ENCODE measurements at regions not wholly inside any gene's neighbourhood (a gene's known extent, or its start where the extent isn't known, plus 50 kb on each side); places are given as distances from the start of the nearest gene placed in this dataset.

DNA sequence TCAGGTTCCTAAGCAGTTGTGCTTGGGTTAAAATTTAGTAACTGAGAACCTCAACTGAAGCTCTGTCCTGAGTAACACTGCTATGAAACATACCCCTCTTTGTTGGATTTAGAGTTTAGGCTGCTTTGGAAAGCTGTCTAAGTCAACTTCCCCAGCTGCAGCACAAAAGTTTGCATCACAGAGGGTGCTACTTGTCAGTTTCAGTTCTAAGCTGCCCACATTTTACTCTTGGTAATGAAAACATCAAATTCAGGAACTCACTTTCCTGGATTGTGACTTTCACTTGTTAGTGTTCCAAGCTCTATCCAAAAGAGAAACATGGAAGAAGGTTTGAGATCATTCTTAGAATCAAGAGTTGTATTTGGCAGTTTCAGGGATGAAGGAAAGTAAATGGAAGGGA is 191.7 kb upstream of the NFIA start:
- TF ChIP-seq, protein P1, sequence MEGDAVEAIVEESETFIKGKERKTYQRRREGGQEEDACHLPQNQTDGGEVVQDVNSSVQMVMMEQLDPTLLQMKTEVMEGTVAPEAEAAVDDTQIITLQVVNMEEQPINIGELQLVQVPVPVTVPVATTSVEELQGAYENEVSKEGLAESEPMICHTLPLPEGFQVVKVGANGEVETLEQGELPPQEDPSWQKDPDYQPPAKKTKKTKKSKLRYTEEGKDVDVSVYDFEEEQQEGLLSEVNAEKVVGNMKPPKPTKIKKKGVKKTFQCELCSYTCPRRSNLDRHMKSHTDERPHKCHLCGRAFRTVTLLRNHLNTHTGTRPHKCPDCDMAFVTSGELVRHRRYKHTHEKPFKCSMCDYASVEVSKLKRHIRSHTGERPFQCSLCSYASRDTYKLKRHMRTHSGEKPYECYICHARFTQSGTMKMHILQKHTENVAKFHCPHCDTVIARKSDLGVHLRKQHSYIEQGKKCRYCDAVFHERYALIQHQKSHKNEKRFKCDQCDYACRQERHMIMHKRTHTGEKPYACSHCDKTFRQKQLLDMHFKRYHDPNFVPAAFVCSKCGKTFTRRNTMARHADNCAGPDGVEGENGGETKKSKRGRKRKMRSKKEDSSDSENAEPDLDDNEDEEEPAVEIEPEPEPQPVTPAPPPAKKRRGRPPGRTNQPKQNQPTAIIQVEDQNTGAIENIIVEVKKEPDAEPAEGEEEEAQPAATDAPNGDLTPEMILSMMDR (IDR thresholded peaks at IDR 0.05; ENCODE audit: low read depth, low read length, poor library complexity, severe bottlenecking) = no peak
- no peak for TF ChIP-seq EZH2phosphoT487 (IDR thresholded peaks at IDR 0.05; ENCODE audit: borderline replicate concordance, low read length)

All from DOHH2 (cell line).